Astrocyte of the cerebellum (primary cell): ENCODE measurements at regions not wholly inside any gene's neighbourhood (a gene's known extent, or its start where the extent isn't known, plus 50 kb on each side); places are given as distances from the start of the nearest gene placed in this dataset.

Source experiments
- DNase-seq: peaks from one replicate; pipeline ENCODE4 v3.0.0-alpha.2; 2011; ENCODE audit warnings: low read depth
- H3K4me3 ChIP-seq: 2 replicates; pipeline ENCODE4 v1.5.1; 2011; ENCODE audit warnings: mild to moderate bottlenecking, low read depth, low read length, moderate library complexity
- CTCF ChIP-seq: IDR thresholded peaks from 2 replicates; pipeline ENCODE4 v1.5.1; 2012; ENCODE audit warnings: low read length, low read depth, moderate library complexity, mild to moderate bottlenecking; ENCODE audit errors: missing control alignments
- in situ Hi-C: cut with HindIII; loops from 2 replicates; pipeline ENCODE4 v1.10.0; 2017; ENCODE audit warnings: low sequenced_read_pairs

- in situ Hi-C loops = no loop called here
- no peak for TF ChIP-seq CTCF
- no peak for DNase-seq
- H3K4me3 ChIP-seq = no peak overlapping the region
These were observed 82.8 kb upstream of the SNX19 start for GRCh38 chr11:130999086-130999485.

- no peak for TF ChIP-seq CTCF
- peak; percentile 5 for DNase-seq
- in situ Hi-C loops = no loop called here
- H3K4me3 ChIP-seq = no peak overlapping the region
These were observed 83.9 kb upstream of the SNX19 start for GRCh38 chr11:130999992-131000770.

- in situ Hi-C loops = no loop called here
- no peak overlapping the region for H3K4me3 ChIP-seq
- TF ChIP-seq CTCF = no peak
- DNase-seq = no peak
These were observed 85.9 kb upstream of the SNX19 start for GRCh38 chr11:131002145-131002544.

- in situ Hi-C loops = no loop called here
- TF ChIP-seq CTCF = no peak
- H3K4me3 ChIP-seq = no peak overlapping the region
- no peak for DNase-seq
These were observed 89.5 kb upstream of the SNX19 start for GRCh38 chr11:131005829-131006228.

GRCh38 chr11:131025020-131025419, 108.7 kb upstream of the SNX19 start:
- in situ Hi-C loops = no loop called here
- TF ChIP-seq CTCF = peak; percentile 66
- no peak overlapping the region for H3K4me3 ChIP-seq
- peak; percentile 15 for DNase-seq

- in situ Hi-C loops = no loop called here
- H3K4me3 ChIP-seq = no peak overlapping the region
- TF ChIP-seq CTCF = no peak
- DNase-seq = no peak
These were observed 109.3 kb upstream of the SNX19 start for GRCh38 chr11:131025421-131026125.
